ENCODE measurements at regions not wholly inside any gene's neighbourhood (a gene's known extent, or its start where the extent isn't known, plus 50 kb on each side); places are given as distances from the start of the nearest gene placed in this dataset.
"Not testable (repeated sequence)": the region's sequence is repeated elsewhere in the genome, so short reads cannot be mapped to it uniquely, and the experiment has no call there.

- no peak for DNase-seq (ENCODE audit: low read depth in 3 of 3, low spot score in 2 of 3)
Measured at GRCh38 chrX:43345166-43345565, 310.9 kb upstream of the MAOA start.

GRCh38 chrX:43349363-43349762, 306.7 kb upstream of the MAOA start:
- no peak for DNase-seq (ENCODE audit: low read depth in 3 of 3, low spot score in 2 of 3)

GRCh38 chrX:43350935-43351334, 305.2 kb upstream of the MAOA start:
- DNase-seq (ENCODE audit: low read depth in 3 of 3, low spot score in 2 of 3) = no peak

- DNase-seq (ENCODE audit: low read depth in 3 of 3, low spot score in 2 of 3) = no peak
Measured at GRCh38 chrX:43357741-43358140, 298.4 kb upstream of the MAOA start.

- DNase-seq (ENCODE audit: low read depth in 3 of 3, low spot score in 2 of 3) = no peak
Measured at GRCh38 chrX:43373032-43373431, 283.1 kb upstream of the MAOA start.

GRCh38 chrX:43375136-43375535, 281.0 kb upstream of the MAOA start:
- no peak for DNase-seq (ENCODE audit: low read depth in 3 of 3, low spot score in 2 of 3)

- no peak for DNase-seq (ENCODE audit: low read depth in 3 of 3, low spot score in 2 of 3)
Measured at GRCh38 chrX:43380704-43381103, 275.4 kb upstream of the MAOA start.

- DNase-seq (ENCODE audit: low read depth in 3 of 3, low spot score in 2 of 3) = no peak
Measured at GRCh38 chrX:43386875-43387274, 269.2 kb upstream of the MAOA start.

GRCh38 chrX:43405191-43405590, 250.9 kb upstream of the MAOA start:
- DNase-seq (ENCODE audit: low read depth in 3 of 3, low spot score in 2 of 3) = no peak

GRCh38 chrX:43423876-43424275, 232.2 kb upstream of the MAOA start:
- no peak for DNase-seq (ENCODE audit: low read depth in 3 of 3, low spot score in 2 of 3)

- no peak for DNase-seq (ENCODE audit: low read depth in 3 of 3, low spot score in 2 of 3)
Measured at GRCh38 chrX:43436517-43436916, 219.6 kb upstream of the MAOA start.

GRCh38 chrX:43446752-43447151, 209.3 kb upstream of the MAOA start:
- DNase-seq (ENCODE audit: low read depth in 3 of 3, low spot score in 2 of 3) = no peak

- no peak for DNase-seq (ENCODE audit: low read depth in 3 of 3, low spot score in 2 of 3)
Measured at GRCh38 chrX:43448688-43449087, 207.4 kb upstream of the MAOA start.

- no peak for DNase-seq (ENCODE audit: low read depth in 3 of 3, low spot score in 2 of 3)
Measured at GRCh38 chrX:43450355-43450754, 205.7 kb upstream of the MAOA start.

- not testable (repeated sequence) for DNase-seq (ENCODE audit: low read depth in 3 of 3, low spot score in 2 of 3)
Measured at GRCh38 chrX:43451976-43452686, 204.0 kb upstream of the MAOA start.

- DNase-seq (ENCODE audit: low read depth in 3 of 3, low spot score in 2 of 3) = no peak
Measured at GRCh38 chrX:43456063-43456462, 200.0 kb upstream of the MAOA start.

GRCh38 chrX:43456906-43457305, 199.2 kb upstream of the MAOA start:
- no peak for DNase-seq (ENCODE audit: low read depth in 3 of 3, low spot score in 2 of 3)

GRCh38 chrX:43467608-43468234, 188.4 kb upstream of the MAOA start:
- DNase-seq (ENCODE audit: low read depth in 3 of 3, low spot score in 2 of 3) = no peak

- no peak for DNase-seq (ENCODE audit: low read depth in 3 of 3, low spot score in 2 of 3)
Measured at GRCh38 chrX:43469391-43470054, 186.6 kb upstream of the MAOA start.

- no peak for DNase-seq (ENCODE audit: low read depth in 3 of 3, low spot score in 2 of 3)
Measured at GRCh38 chrX:43474321-43474720, 181.8 kb upstream of the MAOA start.

GRCh38 chrX:43479070-43479469, 177.0 kb upstream of the MAOA start:
- no peak for DNase-seq (ENCODE audit: low read depth in 3 of 3, low spot score in 2 of 3)

- no peak for DNase-seq (ENCODE audit: low read depth in 3 of 3, low spot score in 2 of 3)
Measured at GRCh38 chrX:43479850-43480249, 176.2 kb upstream of the MAOA start.

Measured in right renal cortex interstitium (tissue), 3 donors.